ENCODE measurements at regions not wholly inside any gene's neighbourhood (a gene's known extent, or its start where the extent isn't known, plus 50 kb on each side); places are given as distances from the start of the nearest gene placed in this dataset.

DNA sequence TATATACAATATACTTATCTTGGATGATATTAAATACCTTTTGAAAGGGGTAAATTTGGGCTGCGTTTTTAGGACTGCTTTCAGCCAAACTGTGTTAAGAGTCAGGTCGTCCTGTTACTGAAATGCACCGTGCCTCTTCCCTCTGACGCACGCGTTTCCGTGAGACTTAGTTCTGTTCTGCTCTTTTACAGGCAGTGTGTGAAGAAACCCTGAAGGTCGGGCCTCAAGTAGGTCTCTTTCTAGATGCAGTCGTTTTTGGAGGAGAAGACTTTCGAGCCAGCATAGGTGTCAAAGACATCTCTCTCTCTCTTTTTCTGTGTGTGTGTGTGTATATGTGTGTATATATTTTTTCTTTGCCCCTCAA is 107.0 kb downstream of the ZIC5 start:
- Mint-ChIP-seq H3K27me3 (peaks cover 15% of the 10 kb centered on the region), H3K4me1 (ENCODE audit: unreplicated experiment) (peaks cover 8% of the 10 kb centered on the region), H3K4me3 (no peak overlapping the region), H3K9me3 (no peaks in the 10 kb centered on the region), H3K36me3 (peaks cover 5% of the 10 kb centered on the region), H3K27ac (peak overlapping the region; percentile 42)
- no peak for DNase-seq (ENCODE audit: extremely low spot score, unreplicated experiment)
- TF ChIP-seq, protein P1, sequence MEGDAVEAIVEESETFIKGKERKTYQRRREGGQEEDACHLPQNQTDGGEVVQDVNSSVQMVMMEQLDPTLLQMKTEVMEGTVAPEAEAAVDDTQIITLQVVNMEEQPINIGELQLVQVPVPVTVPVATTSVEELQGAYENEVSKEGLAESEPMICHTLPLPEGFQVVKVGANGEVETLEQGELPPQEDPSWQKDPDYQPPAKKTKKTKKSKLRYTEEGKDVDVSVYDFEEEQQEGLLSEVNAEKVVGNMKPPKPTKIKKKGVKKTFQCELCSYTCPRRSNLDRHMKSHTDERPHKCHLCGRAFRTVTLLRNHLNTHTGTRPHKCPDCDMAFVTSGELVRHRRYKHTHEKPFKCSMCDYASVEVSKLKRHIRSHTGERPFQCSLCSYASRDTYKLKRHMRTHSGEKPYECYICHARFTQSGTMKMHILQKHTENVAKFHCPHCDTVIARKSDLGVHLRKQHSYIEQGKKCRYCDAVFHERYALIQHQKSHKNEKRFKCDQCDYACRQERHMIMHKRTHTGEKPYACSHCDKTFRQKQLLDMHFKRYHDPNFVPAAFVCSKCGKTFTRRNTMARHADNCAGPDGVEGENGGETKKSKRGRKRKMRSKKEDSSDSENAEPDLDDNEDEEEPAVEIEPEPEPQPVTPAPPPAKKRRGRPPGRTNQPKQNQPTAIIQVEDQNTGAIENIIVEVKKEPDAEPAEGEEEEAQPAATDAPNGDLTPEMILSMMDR (conservative IDR thresholded peaks at IDR 0.05): no peak

GRCh38 chr13:99863789-99864626 is 107.6 kb downstream of the ZIC5 start:
- TF ChIP-seq, protein P1 (conservative IDR thresholded peaks at IDR 0.05): no peak
- Mint-ChIP-seq H3K36me3 (peaks cover 5% of the 10 kb centered on the region), H3K4me1 (ENCODE audit: unreplicated experiment) (peaks cover 8% of the 10 kb centered on the region), H3K9me3 (no peaks in the 10 kb centered on the region), H3K27me3 (peaks cover 13% of the 10 kb centered on the region), H3K27ac (peak overlapping the region; percentile 17), H3K4me3 (no peak overlapping the region)
- DNase-seq (ENCODE audit: extremely low spot score, unreplicated experiment): no peak

DNA sequence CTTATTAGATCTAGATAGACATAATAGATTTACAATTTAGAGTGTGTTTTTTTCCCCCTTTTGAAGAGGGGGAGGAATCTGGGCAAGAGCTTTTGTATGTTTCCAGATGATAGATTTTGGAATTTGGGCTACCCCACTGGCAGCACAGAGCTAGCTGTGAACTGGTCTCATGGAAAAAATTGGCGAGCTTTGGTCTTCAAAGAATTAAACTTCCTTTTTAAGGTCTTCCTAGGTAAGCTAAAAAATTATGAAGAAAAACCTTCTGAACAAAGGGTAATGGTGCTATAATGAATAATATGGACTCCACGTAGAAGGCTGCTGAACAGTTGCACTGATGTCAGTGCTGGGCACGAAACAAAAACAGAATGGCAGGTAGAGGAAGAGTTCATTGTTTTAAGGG is 109.3 kb downstream of the ZIC5 start:
- Mint-ChIP-seq H3K36me3 (peaks cover 5% of the 10 kb centered on the region), H3K4me1 (ENCODE audit: unreplicated experiment) (peaks cover 11% of the 10 kb centered on the region), H3K27me3 (peaks cover 7% of the 10 kb centered on the region), H3K4me3 (no peak overlapping the region), H3K9me3 (no peaks in the 10 kb centered on the region), H3K27ac (peak overlapping the region; percentile 0)
- TF ChIP-seq, protein P1 (conservative IDR thresholded peaks at IDR 0.05): no peak
- DNase-seq (ENCODE audit: extremely low spot score, unreplicated experiment): no peak

GRCh38 chr13:99861771-99862170 is 109.8 kb downstream of the ZIC5 start:
- no peak for DNase-seq (ENCODE audit: extremely low spot score, unreplicated experiment)
- Mint-ChIP-seq H3K4me1 (ENCODE audit: unreplicated experiment) (peaks cover 11% of the 10 kb centered on the region), H3K4me3 (no peak overlapping the region), H3K36me3 (peaks cover 5% of the 10 kb centered on the region), H3K9me3 (no peaks in the 10 kb centered on the region), H3K27me3 (peaks cover 7% of the 10 kb centered on the region), H3K27ac (no peak overlapping the region)
- TF ChIP-seq, protein P1 (conservative IDR thresholded peaks at IDR 0.05): peak; percentile 28

- peaks cover 11% of the 10 kb centered on the region for H3K4me1 Mint-ChIP-seq (ENCODE audit: unreplicated experiment)
- peak overlapping the region; percentile 63 for H3K27ac Mint-ChIP-seq
- peaks cover 5% of the 10 kb centered on the region for H3K36me3 Mint-ChIP-seq
- no peak for DNase-seq (ENCODE audit: extremely low spot score, unreplicated experiment)
- H3K9me3 Mint-ChIP-seq: no peaks in the 10 kb centered on the region
- peak overlapping the region; percentile 55 for H3K4me3 Mint-ChIP-seq
- TF ChIP-seq, protein P1 (conservative IDR thresholded peaks at IDR 0.05): no peak
- peaks cover 7% of the 10 kb centered on the region for H3K27me3 Mint-ChIP-seq
These were observed 110.8 kb downstream of the ZIC5 start for GRCh38 chr13:99860745-99861144.
